ENCODE measurements at regions not wholly inside any gene's neighbourhood (a gene's known extent, or its start where the extent isn't known, plus 50 kb on each side); places are given as distances from the start of the nearest gene placed in this dataset.
"Not testable (repeated sequence)": the region's sequence is repeated elsewhere in the genome, so short reads cannot be mapped to it uniquely, and the experiment has no call there.

- DNase-seq: no peak
These were observed 248.9 kb downstream of the S1PR1 start for GRCh38 chr1:101485712-101486111.

- not testable (repeated sequence) for DNase-seq
These were observed 255.3 kb downstream of the S1PR1 start for GRCh38 chr1:101492144-101492543.

- DNase-seq: not testable (repeated sequence)
These were observed 257.1 kb downstream of the S1PR1 start for GRCh38 chr1:101493920-101494319.

- DNase-seq: no peak
These were observed 259.3 kb downstream of the S1PR1 start for GRCh38 chr1:101496109-101496508.

- no peak for DNase-seq
These were observed 261.2 kb downstream of the S1PR1 start for GRCh38 chr1:101497881-101498559.

- not testable (repeated sequence) for DNase-seq
These were observed 267.3 kb downstream of the S1PR1 start for GRCh38 chr1:101504106-101504505.

- DNase-seq: not testable (repeated sequence)
These were observed 268.4 kb downstream of the S1PR1 start for GRCh38 chr1:101505240-101505639.

- DNase-seq: peak; percentile 26 to 61
These were observed 269.8 kb downstream of the S1PR1 start for GRCh38 chr1:101506541-101507164.

GRCh38 chr1:101507547-101507971 lies 270.7 kb downstream of the S1PR1 start:
- no peak for DNase-seq

- DNase-seq: no peak
These were observed 272.1 kb downstream of the S1PR1 start for GRCh38 chr1:101508913-101509312.

- DNase-seq: no peak
These were observed 272.6 kb downstream of the S1PR1 start for GRCh38 chr1:101509370-101509769.

- DNase-seq: no peak
These were observed 274.5 kb downstream of the S1PR1 start for GRCh38 chr1:101511202-101511891.

GRCh38 chr1:101520302-101520701 lies 283.5 kb downstream of the S1PR1 start:
- DNase-seq: peak in 1 of 2 donors; percentile 1

GRCh38 chr1:101522486-101522885 lies 285.7 kb downstream of the S1PR1 start:
- no peak for DNase-seq

GRCh38 chr1:101526813-101527212 lies 290.0 kb downstream of the S1PR1 start:
- no peak for DNase-seq

- DNase-seq: no peak
These were observed 295.6 kb downstream of the S1PR1 start for GRCh38 chr1:101532377-101532776.

- DNase-seq: no peak
These were observed 303.3 kb downstream of the S1PR1 start for GRCh38 chr1:101540161-101540560.

GRCh38 chr1:101546885-101547284 lies 310.1 kb downstream of the S1PR1 start:
- no peak for DNase-seq

- DNase-seq: no peak
These were observed 310.5 kb downstream of the S1PR1 start for GRCh38 chr1:101547357-101547756.

- DNase-seq: no peak
These were observed 311.6 kb downstream of the S1PR1 start for GRCh38 chr1:101548376-101548775.

- no peak for DNase-seq
These were observed 313.8 kb downstream of the S1PR1 start for GRCh38 chr1:101550581-101550980.

- DNase-seq: no peak
These were observed 330.2 kb downstream of the S1PR1 start for GRCh38 chr1:101566883-101567538.

- DNase-seq: peak; percentile 20 to 39
These were observed 330.9 kb downstream of the S1PR1 start for GRCh38 chr1:101567582-101568189.
